GM12878 (cell line): ENCODE measurements at regions not wholly inside any gene's neighbourhood (a gene's known extent, or its start where the extent isn't known, plus 50 kb on each side); places are given as distances from the start of the nearest gene placed in this dataset.

Source experiments
- ATAC-seq: fragments of 200-7000 bp; cut with Tn5 transposase; 3 replicates; pipeline ENCODE4 v1.9.1; 2020; ENCODE audit warnings: mild to moderate bottlenecking, moderate library complexity
- BruUV-seq: library from RNA; stranded (reverse); fragments of 400-500 nt; replicated peaks from 2 replicates; lab custom pipeline; 2021; lab: Mats Ljungman, UMichigan
- CTCF ChIA-PET: fragments of 300-600 bp; sonication (Branson Sonifier 250); formaldehyde crosslinking; extraction: SDS; loops from one replicate; lab custom pipeline; 2021; ENCODE audit warnings: inconsistent platforms; lab: Yijun Ruan, JAX
- POLR2A ChIA-PET: fragments of 350-600 bp; formaldehyde crosslinking; extraction: SDS; loops from one replicate; lab custom pipeline; 2021; ENCODE audit warnings: inconsistent platforms; lab: Charles Lee
- RAD21 ChIA-PET: fragments of 300-600 bp; sonication (Branson Sonifier 250); formaldehyde crosslinking; loops from one replicate; lab custom pipeline; 2023; ENCODE audit warnings: antibody characterized with exemption; ENCODE audit not compliant: unreplicated experiment; lab: Charles Lee
- SMC1A ChIA-PET: fragments of 300-600 bp; sonication (Branson Sonifier 250); formaldehyde crosslinking; loops from one replicate; lab custom pipeline; 2023; ENCODE audit not compliant: unreplicated experiment, uncharacterized antibody; lab: Charles Lee
- DNase-seq: peaks from one replicate; pipeline ENCODE4 v3.0.0-alpha.2; 2011; ENCODE audit warnings: low read depth, low spot score
- FAIRE-seq: peaks from 3 replicates; lab custom pipeline; 2011; peaks lifted over from hg19 to GRCh38; lab: Jason Lieb, UNC
- H2AFZ ChIP-seq: 2 replicates; pipeline ENCODE4 v1.6.0; 2011; ENCODE audit warnings: low read depth, low read length, control low read depth; ENCODE audit not compliant: control insufficient read depth
- H3K27ac ChIP-seq: 2 replicates; pipeline ENCODE4 v1.5.1; 2011; ENCODE audit warnings: control low read depth; ENCODE audit not compliant: control insufficient read depth, insufficient read depth
- H3K27me3 ChIP-seq, 2 experiments: replicated peaks in 1 of 2; 2 replicates each; pipeline versions ENCODE4 v1.6.0 to v1.6.1; 2011; ENCODE audit warnings: low read length in 1 of 2; ENCODE audit not compliant: control insufficient read depth in 2 of 2, insufficient read depth in 2 of 2
- H3K36me3 ChIP-seq, 2 experiments: 2 replicates each; pipeline ENCODE4 v1.5.1; 2011; ENCODE audit warnings: low read length in 1 of 2; ENCODE audit not compliant: control insufficient read depth in 2 of 2, insufficient read depth in 2 of 2
- H3K4me1 ChIP-seq: 2 replicates; pipeline ENCODE4 v1.6.1; 2011; ENCODE audit warnings: mild to moderate bottlenecking, low read length, moderate library complexity, mixed read lengths; ENCODE audit not compliant: control insufficient read depth, insufficient read depth
- H3K4me2 ChIP-seq: 2 replicates; pipeline ENCODE4 v1.6.0; 2011; ENCODE audit warnings: control low read depth; ENCODE audit not compliant: control insufficient read depth, insufficient read depth
- H3K4me3 ChIP-seq: fragments of 200-600 bp; sonication (generic); 2 replicates; pipeline ENCODE4 v1.5.1; 2016
- H3K79me2 ChIP-seq: 2 replicates; pipeline ENCODE4 v1.6.0; 2011; ENCODE audit warnings: low read length; ENCODE audit not compliant: control insufficient read depth, insufficient read depth
- H3K9ac ChIP-seq: 2 replicates; pipeline ENCODE4 v1.8.0; 2011; ENCODE audit warnings: low read length, control low read depth, mixed read lengths; ENCODE audit not compliant: control insufficient read depth, insufficient read depth
- H3K9me3 ChIP-seq: replicated peaks from 3 replicates; pipeline ENCODE4 v1.5.1; 2011; ENCODE audit warnings: mild to moderate bottlenecking, low read length; ENCODE audit not compliant: control insufficient read depth, insufficient read depth
- H4K20me1 ChIP-seq: 2 replicates; pipeline ENCODE4 v1.6.0; 2011; ENCODE audit not compliant: control insufficient read depth, insufficient read depth
- ASH2L ChIP-seq: fragments of 300-600, 200-600 bp; sonication (generic); IDR thresholded peaks from 2 replicates; pipeline ENCODE4 v1.6.1; 2017; ENCODE audit warnings: low read depth, mild to moderate bottlenecking, borderline replicate concordance
- CHD4 ChIP-seq: fragments of 200-600 bp; sonication (generic); IDR thresholded peaks from 2 replicates; pipeline ENCODE4 v1.6.1; 2016; ENCODE audit warnings: mild to moderate bottlenecking
- EGR1 ChIP-seq, 2 experiments: IDR thresholded peaks; 1 replicate in 1 of 2; 2 replicates in 1 of 2; pipeline ENCODE4 v1.6.1; 2011 to 2012; ENCODE audit warnings: low read depth in 2 of 2, low read length in 2 of 2, borderline replicate concordance in 1 of 2, mild to moderate bottlenecking in 1 of 2, moderate library complexity in 1 of 2
- ESRRA ChIP-seq: IDR thresholded peaks from 2 replicates; pipeline ENCODE4 v1.6.1; 2012; ENCODE audit warnings: mild to moderate bottlenecking, low read length, improper control_type of control experiment
- JUND ChIP-seq: IDR thresholded peaks from 2 replicates; pipeline ENCODE4 v1.6.1; 2012; ENCODE audit warnings: low read depth, mild to moderate bottlenecking, low read length, improper control_type of control experiment, moderate library complexity
- KAT2A ChIP-seq: conservative IDR thresholded peaks from 2 replicates; pipeline ENCODE4 v1.6.1; 2011; ENCODE audit warnings: low read depth, low read length; ENCODE audit not compliant: control insufficient read depth
- NFYA ChIP-seq: IDR thresholded peaks from 2 replicates; pipeline ENCODE4 v1.6.1; 2011; ENCODE audit warnings: low read depth, mild to moderate bottlenecking, low read length, improper control_type of control experiment, borderline replicate concordance
- POLR2A ChIP-seq: IDR thresholded peaks from 2 replicates; pipeline ENCODE4 v1.6.1; 2011; ENCODE audit warnings: low read depth, mild to moderate bottlenecking, low read length
- SMAD1 ChIP-seq: fragments of 450-650 bp; IDR thresholded peaks from 2 replicates; pipeline ENCODE4 v1.6.1; 2018; ENCODE audit warnings: mild to moderate bottlenecking, low read depth; ENCODE audit not compliant: partially characterized antibody
- SP1 ChIP-seq: IDR thresholded peaks from one replicate; pipeline ENCODE4 v1.6.1; 2011; ENCODE audit warnings: low read depth, low read length
- TAF1 ChIP-seq: IDR thresholded peaks from 2 replicates; pipeline ENCODE4 v1.6.1; 2011; ENCODE audit warnings: mild to moderate bottlenecking, low read depth, low read length, borderline replicate concordance
- WGBS: methylation state at CpG from one replicate; pipeline ENCODE4 v1.1.6; 2016; ENCODE audit warnings: low lambda C conversion rate; ENCODE audit not compliant: insufficient replicate concordance, insufficient coverage; ENCODE audit errors: missing lambda C conversion rate; 5-methylcytosine and 5-hydroxymethylcytosine counted together
- in situ Hi-C: fragments of 300-500 bp; cut with MboI; formaldehyde crosslinking; loops from 9 replicates; pipeline ENCODE4 v1.14.3; 2018; ENCODE audit warnings: mixed read lengths
- intact Hi-C: fragments of 100-400 bp; cut with micrococcal nuclease; formaldehyde crosslinking; loops from one replicate; pipeline ENCODE4 v1.14.2; 2022; ENCODE audit not compliant: unreplicated experiment
- TF ChIP-seq, protein P1 (sequence below): fragments of 150-350 bp; IDR thresholded peaks from 2 replicates; pipeline ENCODE4 v1.6.1; 2016; ENCODE audit warnings: low read depth, low read length
- TF ChIP-seq, protein P2 (sequence below): fragments of 450-650 bp; IDR thresholded peaks from 2 replicates; pipeline ENCODE4 v1.6.1; 2017; ENCODE audit warnings: mild to moderate bottlenecking, low read depth, inconsistent platforms; ENCODE audit not compliant: poor library complexity, severe bottlenecking
- TF ChIP-seq, protein P3 (sequence below): IDR thresholded peaks from 2 replicates; pipeline ENCODE4 v1.6.1; 2011; ENCODE audit warnings: low read depth, mild to moderate bottlenecking, low read length, moderate library complexity, borderline replicate concordance; ENCODE audit errors: extremely low read depth
- TF ChIP-seq, protein P4 (sequence below): fragments of 450-650 bp; IDR thresholded peaks from 2 replicates; pipeline ENCODE4 v1.6.1; 2017; ENCODE audit warnings: mild to moderate bottlenecking

DNA sequence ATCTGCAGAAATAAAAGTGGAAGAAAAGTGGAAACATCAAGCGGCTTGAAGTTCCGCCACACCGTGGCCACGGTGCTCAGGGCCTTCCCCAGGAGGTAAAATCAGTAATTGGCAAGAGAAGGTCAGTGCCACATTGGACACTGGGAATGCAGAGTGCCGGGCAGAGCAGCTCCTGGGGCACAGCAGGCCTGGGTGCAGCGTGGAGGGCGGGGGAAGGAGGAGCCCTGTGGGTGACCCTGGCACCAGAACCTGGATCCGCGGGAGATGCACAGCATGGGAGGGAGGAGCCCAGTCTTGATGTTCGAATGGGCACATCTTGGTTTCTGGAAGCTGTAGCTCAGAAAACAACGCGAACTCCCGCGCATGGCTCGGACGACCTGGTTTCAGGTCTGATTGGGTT, 630.2 kb downstream of the GALR1 start (continued):
- TF ChIP-seq, protein P1, sequence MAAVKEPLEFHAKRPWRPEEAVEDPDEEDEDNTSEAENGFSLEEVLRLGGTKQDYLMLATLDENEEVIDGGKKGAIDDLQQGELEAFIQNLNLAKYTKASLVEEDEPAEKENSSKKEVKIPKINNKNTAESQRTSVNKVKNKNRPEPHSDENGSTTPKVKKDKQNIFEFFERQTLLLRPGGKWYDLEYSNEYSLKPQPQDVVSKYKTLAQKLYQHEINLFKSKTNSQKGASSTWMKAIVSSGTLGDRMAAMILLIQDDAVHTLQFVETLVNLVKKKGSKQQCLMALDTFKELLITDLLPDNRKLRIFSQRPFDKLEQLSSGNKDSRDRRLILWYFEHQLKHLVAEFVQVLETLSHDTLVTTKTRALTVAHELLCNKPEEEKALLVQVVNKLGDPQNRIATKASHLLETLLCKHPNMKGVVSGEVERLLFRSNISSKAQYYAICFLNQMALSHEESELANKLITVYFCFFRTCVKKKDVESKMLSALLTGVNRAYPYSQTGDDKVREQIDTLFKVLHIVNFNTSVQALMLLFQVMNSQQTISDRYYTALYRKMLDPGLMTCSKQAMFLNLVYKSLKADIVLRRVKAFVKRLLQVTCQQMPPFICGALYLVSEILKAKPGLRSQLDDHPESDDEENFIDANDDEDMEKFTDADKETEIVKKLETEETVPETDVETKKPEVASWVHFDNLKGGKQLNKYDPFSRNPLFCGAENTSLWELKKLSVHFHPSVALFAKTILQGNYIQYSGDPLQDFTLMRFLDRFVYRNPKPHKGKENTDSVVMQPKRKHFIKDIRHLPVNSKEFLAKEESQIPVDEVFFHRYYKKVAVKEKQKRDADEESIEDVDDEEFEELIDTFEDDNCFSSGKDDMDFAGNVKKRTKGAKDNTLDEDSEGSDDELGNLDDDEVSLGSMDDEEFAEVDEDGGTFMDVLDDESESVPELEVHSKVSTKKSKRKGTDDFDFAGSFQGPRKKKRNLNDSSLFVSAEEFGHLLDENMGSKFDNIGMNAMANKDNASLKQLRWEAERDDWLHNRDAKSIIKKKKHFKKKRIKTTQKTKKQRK, result no peak
- no peak for TF ChIP-seq POLR2A
- no peak for TF ChIP-seq NFYA
- TF ChIP-seq, protein P2, sequence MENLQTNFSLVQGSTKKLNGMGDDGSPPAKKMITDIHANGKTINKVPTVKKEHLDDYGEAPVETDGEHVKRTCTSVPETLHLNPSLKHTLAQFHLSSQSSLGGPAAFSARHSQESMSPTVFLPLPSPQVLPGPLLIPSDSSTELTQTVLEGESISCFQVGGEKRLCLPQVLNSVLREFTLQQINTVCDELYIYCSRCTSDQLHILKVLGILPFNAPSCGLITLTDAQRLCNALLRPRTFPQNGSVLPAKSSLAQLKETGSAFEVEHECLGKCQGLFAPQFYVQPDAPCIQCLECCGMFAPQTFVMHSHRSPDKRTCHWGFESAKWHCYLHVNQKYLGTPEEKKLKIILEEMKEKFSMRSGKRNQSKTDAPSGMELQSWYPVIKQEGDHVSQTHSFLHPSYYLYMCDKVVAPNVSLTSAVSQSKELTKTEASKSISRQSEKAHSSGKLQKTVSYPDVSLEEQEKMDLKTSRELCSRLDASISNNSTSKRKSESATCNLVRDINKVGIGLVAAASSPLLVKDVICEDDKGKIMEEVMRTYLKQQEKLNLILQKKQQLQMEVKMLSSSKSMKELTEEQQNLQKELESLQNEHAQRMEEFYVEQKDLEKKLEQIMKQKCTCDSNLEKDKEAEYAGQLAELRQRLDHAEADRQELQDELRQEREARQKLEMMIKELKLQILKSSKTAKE, result no peak
- TF ChIP-seq, protein P3, sequence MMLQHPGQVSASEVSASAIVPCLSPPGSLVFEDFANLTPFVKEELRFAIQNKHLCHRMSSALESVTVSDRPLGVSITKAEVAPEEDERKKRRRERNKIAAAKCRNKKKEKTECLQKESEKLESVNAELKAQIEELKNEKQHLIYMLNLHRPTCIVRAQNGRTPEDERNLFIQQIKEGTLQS, result no peak

DNA sequence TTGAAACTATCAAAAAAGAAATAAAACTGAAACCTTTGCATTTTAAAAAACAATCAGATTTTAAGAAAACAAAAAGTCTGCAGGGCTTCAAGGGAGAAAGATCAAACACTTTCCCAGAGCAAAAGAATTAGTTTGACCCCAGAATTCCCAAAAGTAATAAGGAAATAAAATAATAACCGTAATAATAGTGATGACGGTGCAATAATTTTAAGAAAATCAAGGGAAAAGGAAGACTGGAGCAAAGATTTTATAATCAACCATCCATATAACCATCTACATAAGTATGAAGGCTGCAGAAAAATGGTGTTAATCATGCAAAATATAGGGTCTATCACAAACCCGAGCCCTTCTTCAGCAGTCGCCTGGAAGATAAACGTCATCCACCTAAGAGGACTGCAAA, 634.8 kb downstream of the GALR1 start:
- ChIA-PET RAD21 (no interaction called here), POLR2A (no interaction called here), SMC1A (no interaction called here), CTCF (no interaction called here)
- Histone ChIP-seq H3K4me3 (no peak overlapping the region), H3K36me3 (no peaks in the 10 kb centered on the region), H3K4me2 (no peak overlapping the region), H4K20me1 (no peaks in the 10 kb centered on the region), H2AFZ (no peak overlapping the region), H3K27ac (no peak overlapping the region), H3K9ac (no peak overlapping the region), H3K4me1 (no peaks in the 10 kb centered on the region), H3K27me3 (no peaks in the 10 kb centered on the region), H3K9me3 (no peaks in the 10 kb centered on the region), H3K79me2 (no peaks in the 10 kb centered on the region)
- in situ Hi-C loops, result no loop called here
- FAIRE-seq, result no peak
- DNase-seq, result no peak
- intact Hi-C loops, result no loop called here
- no peak for ATAC-seq
- no TSS peak for BruUV-seq
- WGBS, result 48% methylated on average over 5 of the region's 5 CpGs
- TF ChIP-seq JUND, result no peak
- no peak for TF ChIP-seq SMAD1
- TF ChIP-seq CHD4, result no peak
- TF ChIP-seq, protein P4, sequence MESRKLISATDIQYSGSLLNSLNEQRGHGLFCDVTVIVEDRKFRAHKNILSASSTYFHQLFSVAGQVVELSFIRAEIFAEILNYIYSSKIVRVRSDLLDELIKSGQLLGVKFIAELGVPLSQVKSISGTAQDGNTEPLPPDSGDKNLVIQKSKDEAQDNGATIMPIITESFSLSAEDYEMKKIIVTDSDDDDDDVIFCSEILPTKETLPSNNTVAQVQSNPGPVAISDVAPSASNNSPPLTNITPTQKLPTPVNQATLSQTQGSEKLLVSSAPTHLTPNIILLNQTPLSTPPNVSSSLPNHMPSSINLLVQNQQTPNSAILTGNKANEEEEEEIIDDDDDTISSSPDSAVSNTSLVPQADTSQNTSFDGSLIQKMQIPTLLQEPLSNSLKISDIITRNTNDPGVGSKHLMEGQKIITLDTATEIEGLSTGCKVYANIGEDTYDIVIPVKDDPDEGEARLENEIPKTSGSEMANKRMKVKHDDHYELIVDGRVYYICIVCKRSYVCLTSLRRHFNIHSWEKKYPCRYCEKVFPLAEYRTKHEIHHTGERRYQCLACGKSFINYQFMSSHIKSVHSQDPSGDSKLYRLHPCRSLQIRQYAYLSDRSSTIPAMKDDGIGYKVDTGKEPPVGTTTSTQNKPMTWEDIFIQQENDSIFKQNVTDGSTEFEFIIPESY, result no peak
- TF ChIP-seq SP1, result no peak
- no peak for TF ChIP-seq KAT2A
- no peak for TF ChIP-seq EGR1 (IDR thresholded peaks at IDR 0.05; ENCODE audit: borderline replicate concordance in 1 of 2, low read depth in 2 of 2, low read length in 2 of 2)
- no peak for TF ChIP-seq TAF1
- TF ChIP-seq ASH2L, result no peak
- TF ChIP-seq ESRRA, result no peak
